Small intestine (tissue), 7 donors: ENCODE measurements at regions not wholly inside any gene's neighbourhood (a gene's known extent, or its start where the extent isn't known, plus 50 kb on each side); places are given as distances from the start of the nearest gene placed in this dataset.

Experiments
- DNase-seq, 2 donors: peaks; one replicate each; pipeline versions ENCODE4 v3.0.0 to v3.0.0-alpha.2; 2013
- FAIRE-seq: peaks from 2 replicates; lab custom pipeline; 2012; peaks lifted over from hg19 to GRCh38; lab: Jason Lieb, UNC
- H3K27ac ChIP-seq, 3 donors: one replicate each; pipeline ENCODE4 v1.5.1; 2013; ENCODE audit warnings: low read length in 2 of 3, mild to moderate bottlenecking in 2 of 3, control low read depth in 1 of 3, inconsistent platforms in 1 of 3, low read depth in 1 of 3, moderate library complexity in 1 of 3
- H3K27me3 ChIP-seq, 3 donors: one replicate each; pipeline ENCODE4 v1.6.1; 2013; ENCODE audit warnings: low read length in 3 of 3, inconsistent platforms in 1 of 3; ENCODE audit not compliant: control insufficient read depth in 3 of 3, insufficient read depth in 3 of 3
- H3K36me3 ChIP-seq, 3 donors: one replicate each; pipeline ENCODE4 v1.6.1; 2013; ENCODE audit warnings: low read length in 3 of 3, inconsistent platforms in 1 of 3, low read depth in 1 of 3, mild to moderate bottlenecking in 1 of 3, moderate library complexity in 1 of 3; ENCODE audit not compliant: control insufficient read depth in 3 of 3, insufficient read depth in 2 of 3
- H3K4me1 ChIP-seq, 3 donors: one replicate each; pipeline ENCODE4 v1.6.1; 2013; ENCODE audit warnings: low read length in 2 of 3, inconsistent platforms in 1 of 3, low read depth in 1 of 3, mild to moderate bottlenecking in 1 of 3, moderate library complexity in 1 of 3; ENCODE audit not compliant: control insufficient read depth in 3 of 3, insufficient read depth in 2 of 3
- H3K4me3 ChIP-seq, 3 donors: one replicate each; pipeline ENCODE4 v1.5.1; 2013; ENCODE audit warnings: low read length in 3 of 3, control low read depth in 1 of 3, inconsistent platforms in 1 of 3, low read depth in 1 of 3, mild to moderate bottlenecking in 1 of 3, moderate library complexity in 1 of 3
- H3K9me3 ChIP-seq, 2 donors: one replicate each; pipeline ENCODE4 v1.6.1; 2013; ENCODE audit warnings: low read depth in 1 of 2, low read length in 1 of 2; ENCODE audit not compliant: control insufficient read depth in 2 of 2, insufficient read depth in 1 of 2
- WGBS, 3 donors: extraction: QIAGEN DNeasy Blood & Tissue Kit; methylation state at CpG; one replicate each; pipeline ENCODE4 v1.1.7; 2013; 5-methylcytosine and 5-hydroxymethylcytosine counted together
- donor health status: healthy with polysubstance abuse.
- donor health status: control.
- donor health status: control.
- donor health status: Bipolar disorder and iron deficiency.
- donor health status: healthy.

DNA sequence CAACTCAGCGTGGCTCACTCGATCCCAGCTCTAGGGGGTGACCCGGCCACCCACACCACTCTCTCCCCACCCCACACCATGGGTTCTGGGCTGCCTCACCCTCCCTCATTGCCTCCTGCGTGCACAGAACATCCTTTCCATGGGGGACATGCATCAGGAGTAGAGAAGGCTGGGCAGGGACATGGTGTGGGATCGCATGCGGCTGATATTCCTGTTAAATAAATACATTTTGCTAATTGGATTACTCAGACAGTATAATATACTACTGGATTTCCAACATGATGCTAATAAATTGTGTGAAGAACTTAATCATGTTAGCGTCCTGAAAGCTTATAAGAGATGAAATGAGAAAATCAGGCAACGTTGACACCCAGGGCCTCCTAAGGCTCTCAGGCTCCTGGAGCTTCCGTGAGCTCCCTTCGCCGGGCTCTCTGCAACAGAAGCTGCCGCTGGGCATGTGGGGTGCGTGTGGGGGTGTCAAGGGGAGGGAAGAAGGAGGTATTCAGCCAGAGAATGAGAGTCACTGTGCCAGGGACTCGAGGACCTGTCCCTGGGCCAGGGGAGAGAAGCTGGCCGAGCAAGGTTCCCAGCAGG lies 173.1 kb upstream of the TNRC6C start:
- H3K4me1 ChIP-seq: no peaks in the 10 kb centered on the region
- no peak overlapping the region for H3K27ac ChIP-seq
- no peak overlapping the region for H3K4me3 ChIP-seq
- 73 to 80% (median 80%) methylated on average over 15 of the region's 15 CpGs for WGBS, 3 donors
- DNase-seq (no peak), FAIRE-seq (no peak)
- no peaks in the 10 kb centered on the region for H3K36me3 ChIP-seq
- H3K27me3 ChIP-seq: peaks cover 3 to 14% (median 4%) of the 10 kb centered on the region in 3 donors
- H3K9me3 ChIP-seq: no peaks in the 10 kb centered on the region

DNA sequence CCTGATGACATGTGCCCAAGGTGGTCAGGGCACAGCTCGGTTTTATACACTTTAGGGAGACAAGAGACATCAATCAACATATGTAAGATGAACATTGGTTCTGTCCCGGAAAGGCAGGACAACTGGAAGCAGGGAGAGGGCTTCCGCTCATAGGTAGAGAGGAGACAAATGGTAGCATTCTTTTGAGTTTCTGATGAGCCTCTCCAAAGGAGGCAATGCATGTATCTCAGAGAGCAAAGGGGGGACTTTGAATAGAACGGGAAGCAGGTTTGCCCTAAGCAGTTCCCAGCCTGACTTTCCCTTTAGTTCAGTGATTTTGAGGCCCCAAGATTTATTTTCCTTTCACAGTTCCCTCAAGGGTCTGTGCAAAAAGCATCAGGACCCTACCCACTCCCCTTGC lies 172.4 kb upstream of the TNRC6C start:
- FAIRE-seq (no peak), DNase-seq (no peak)
- Histone ChIP-seq H3K9me3 (no peaks in the 10 kb centered on the region), H3K4me3 (no peak overlapping the region), H3K27me3 (peaks cover 3 to 14% (median 4%) of the 10 kb centered on the region in 3 donors), H3K4me1 (no peaks in the 10 kb centered on the region), H3K27ac (no peak overlapping the region), H3K36me3 (no peaks in the 10 kb centered on the region)
- WGBS, 3 donors: 51 to 77% (median 62%) methylated on average over 4 of the region's 4 CpGs

DNA sequence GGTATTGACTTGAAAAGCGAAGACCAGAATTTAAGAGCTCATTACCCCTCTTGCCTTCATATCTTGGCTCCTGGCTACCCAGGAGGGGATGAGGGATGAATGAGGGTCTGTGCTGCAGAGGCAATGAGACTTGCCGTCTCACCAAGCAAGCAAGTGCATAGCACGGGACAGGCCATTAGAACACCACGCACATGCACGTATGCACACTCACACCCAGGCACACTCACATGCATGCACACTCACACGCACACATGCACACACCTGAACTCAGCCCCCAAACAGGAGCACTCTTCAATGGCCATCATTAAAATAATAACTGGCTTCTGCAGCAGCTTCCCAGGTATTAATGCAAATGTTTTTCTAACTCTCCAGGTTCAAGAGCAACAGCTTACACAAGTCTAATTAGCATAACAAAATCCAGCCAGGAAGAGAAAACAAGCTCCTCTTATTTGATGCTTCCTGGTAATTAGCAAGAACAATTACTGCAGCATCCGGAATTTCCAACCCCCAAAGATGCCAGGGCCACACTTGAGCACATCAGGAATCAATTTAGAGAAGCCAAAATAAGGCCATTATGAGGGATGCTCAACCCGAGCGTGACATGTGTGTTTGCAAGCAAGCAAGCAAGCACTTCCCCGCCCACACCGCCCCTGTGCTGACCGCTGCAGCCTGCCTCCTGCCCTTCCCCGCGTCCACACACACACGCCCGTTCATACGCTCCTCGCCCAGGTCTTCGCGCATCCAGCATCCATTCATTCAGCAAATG lies 171.6 kb upstream of the TNRC6C start:
- Histone ChIP-seq H3K4me3 (no peak overlapping the region), H3K36me3 (no peaks in the 10 kb centered on the region), H3K27ac (no peak overlapping the region), H3K27me3 (peaks cover 2 to 14% (median 3%) of the 10 kb centered on the region in 3 donors), H3K9me3 (no peaks in the 10 kb centered on the region), H3K4me1 (no peaks in the 10 kb centered on the region)
- DNase-seq (no peak), FAIRE-seq (no peak)
- WGBS, 3 donors: 42 to 59% (median 50%) methylated on average over 20 of the region's 20 CpGs

DNA sequence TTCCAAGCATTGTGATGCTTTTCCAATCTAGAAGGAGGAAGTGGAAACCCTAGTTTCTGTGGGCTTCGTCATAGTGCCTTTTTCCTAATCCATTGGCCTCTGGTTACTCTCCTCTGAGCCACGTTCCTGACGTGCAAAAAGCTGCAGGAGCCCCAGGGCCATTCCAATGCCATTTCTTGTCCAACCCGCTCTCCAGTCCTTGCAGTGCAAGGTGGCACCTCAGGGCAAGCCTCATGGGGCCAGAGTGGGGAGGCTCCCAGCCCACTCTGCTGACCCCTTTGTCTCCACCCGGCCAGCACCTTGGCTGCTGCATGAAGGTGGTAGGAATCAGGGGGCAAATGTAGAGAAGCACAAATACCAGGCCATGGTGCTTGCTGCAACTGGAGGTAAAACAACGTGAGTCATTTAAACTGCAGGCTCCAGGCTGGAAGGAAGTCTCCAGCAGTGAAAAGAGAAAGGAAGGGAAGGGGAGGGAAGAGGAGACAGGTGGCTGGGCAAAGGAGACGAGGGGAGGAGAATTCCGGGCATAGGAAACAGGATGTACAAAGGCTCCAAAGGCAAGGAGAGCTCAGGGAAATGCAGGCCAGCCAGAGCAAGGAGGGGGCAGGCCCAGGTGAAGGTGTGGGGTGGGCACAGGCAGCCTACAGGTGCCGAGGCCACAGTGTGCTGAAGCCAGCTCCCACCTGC lies 168.2 kb upstream of the TNRC6C start:
- no peak for DNase-seq
- no peak for FAIRE-seq
- Histone ChIP-seq H3K27me3 (peaks cover 0 to 31% (median 3%) of the 10 kb centered on the region in 3 donors), H3K9me3 (no peaks in the 10 kb centered on the region), H3K4me3 (no peak overlapping the region), H3K4me1 (no peaks in the 10 kb centered on the region), H3K27ac (no peak overlapping the region), H3K36me3 (no peaks in the 10 kb centered on the region)
- WGBS, 3 donors: 52 to 64% (median 55%) methylated on average over 9 of the region's 9 CpGs

DNA sequence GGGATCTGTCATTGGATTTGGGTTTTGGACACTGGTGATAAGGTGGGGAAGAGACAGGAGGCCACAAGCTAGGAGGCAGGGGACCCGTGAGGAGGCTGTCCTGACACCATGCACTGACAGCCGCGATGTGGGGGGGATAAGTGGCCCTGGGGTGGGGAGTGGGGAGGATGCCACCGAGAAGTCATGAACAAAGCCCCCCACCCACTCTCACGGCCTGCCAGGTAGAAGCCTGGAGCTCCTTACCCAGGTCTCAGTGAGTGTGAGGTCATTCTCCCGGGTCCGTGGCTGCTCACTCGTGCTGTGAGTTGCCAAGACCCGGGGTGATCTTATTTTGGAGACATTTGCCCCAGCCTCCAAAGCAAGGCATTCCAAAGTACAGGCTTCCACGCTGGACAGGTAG lies 165.9 kb upstream of the TNRC6C start:
- Histone ChIP-seq H3K27me3 (peaks cover 0 to 28% (median 0%) of the 10 kb centered on the region in 3 donors), H3K9me3 (no peaks in the 10 kb centered on the region), H3K27ac (no peak overlapping the region), H3K36me3 (no peaks in the 10 kb centered on the region), H3K4me1 (no peaks in the 10 kb centered on the region), H3K4me3 (no peak overlapping the region)
- DNase-seq: no peak
- no peak for FAIRE-seq
- WGBS, 3 donors: 63 to 86% (median 82%) methylated on average over 8 to 10 of the region's 10 CpGs

DNA sequence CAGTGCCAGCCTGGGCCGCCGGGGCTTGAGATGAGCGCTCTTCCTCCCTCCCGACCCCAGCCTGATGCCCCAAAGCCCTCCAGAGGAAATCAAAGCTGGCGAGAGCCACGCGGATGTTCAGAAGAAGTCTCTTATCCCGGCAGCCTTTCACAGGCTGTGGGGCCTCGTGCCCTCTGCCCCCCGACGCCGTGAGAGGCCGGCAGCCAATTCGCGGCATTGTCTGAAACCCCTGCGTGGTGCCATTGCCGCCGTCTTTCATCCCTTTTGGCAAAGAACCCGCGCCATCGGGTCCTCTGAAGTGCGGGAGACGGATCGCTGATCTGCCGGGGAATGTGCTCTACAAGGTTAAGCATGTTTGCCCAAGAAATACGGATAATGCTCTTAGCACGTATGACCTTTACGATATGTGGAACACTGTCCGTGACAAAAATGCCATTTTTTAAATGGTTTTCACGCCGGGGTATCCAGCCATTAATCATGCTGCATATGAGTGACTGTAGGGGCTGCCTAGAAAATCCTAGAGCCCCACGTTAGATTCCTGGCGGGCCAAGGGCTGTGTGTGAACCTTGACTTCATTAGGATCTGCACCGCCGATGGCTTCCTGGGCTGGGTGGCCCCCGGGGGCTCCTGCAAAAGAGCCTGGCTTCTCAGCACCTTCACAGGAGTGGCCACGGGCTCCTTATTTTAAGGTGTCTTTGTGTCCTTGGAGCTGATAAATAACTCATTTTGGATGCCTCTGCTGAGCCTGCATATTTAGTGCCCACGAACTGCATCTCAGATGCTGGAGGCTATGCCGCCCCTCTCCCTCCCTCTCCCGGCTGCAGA lies 165.1 kb upstream of the TNRC6C start:
- no peak overlapping the region for H3K27ac ChIP-seq
- no peaks in the 10 kb centered on the region for H3K9me3 ChIP-seq
- H3K27me3 ChIP-seq: peaks cover 0 to 28% (median 0%) of the 10 kb centered on the region in 3 donors
- no peak for FAIRE-seq
- no peaks in the 10 kb centered on the region for H3K36me3 ChIP-seq
- WGBS, 3 donors: 60 to 64% (median 62%) methylated on average over 35 to 40 of the region's 40 CpGs
- H3K4me3 ChIP-seq: no peak overlapping the region
- H3K4me1 ChIP-seq: no peaks in the 10 kb centered on the region
- DNase-seq: no peak

DNA sequence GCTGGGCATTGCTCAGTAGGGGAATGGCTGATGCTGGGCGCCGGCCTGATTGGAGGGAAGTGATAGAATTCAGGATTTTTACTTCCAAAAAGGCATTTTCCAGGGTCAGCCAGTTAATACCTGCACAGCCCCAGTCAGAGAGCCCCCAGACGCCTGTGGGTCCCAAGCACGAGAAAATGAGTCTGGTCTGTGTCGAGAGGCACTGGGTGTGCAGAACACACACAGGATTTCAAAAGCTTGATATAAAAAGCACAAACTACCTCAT lies 164.6 kb upstream of the TNRC6C start:
- WGBS, 3 donors: 81 to 84% (median 81%) methylated on average over 5 of the region's 5 CpGs
- Histone ChIP-seq H3K27ac (no peak overlapping the region), H3K9me3 (no peaks in the 10 kb centered on the region), H3K27me3 (peaks cover 0 to 27% (median 0%) of the 10 kb centered on the region in 3 donors), H3K36me3 (no peaks in the 10 kb centered on the region), H3K4me1 (no peaks in the 10 kb centered on the region), H3K4me3 (no peak overlapping the region)
- FAIRE-seq (no peak), DNase-seq (no peak)

DNA sequence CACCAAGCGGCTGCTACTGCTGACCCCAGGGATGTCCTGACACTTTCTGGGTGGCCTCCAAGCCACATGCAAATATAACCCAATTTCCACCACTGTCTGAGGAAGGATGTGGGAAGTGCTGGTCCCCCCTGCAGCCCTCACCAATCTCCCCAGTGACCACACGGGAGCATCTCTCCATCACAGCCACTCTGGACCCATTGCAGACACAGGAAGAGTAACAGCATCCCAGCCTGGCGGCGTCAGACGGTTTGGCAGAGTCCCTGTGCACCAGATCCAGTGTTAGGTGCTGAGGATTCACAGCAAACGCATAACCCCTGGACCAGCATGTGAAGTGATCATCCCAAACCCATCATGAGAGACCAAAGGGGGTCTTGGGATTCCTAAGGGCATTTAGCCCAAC lies 163.7 kb upstream of the TNRC6C start:
- Histone ChIP-seq H3K36me3 (no peaks in the 10 kb centered on the region), H3K27me3 (peaks cover 0 to 31% (median 0%) of the 10 kb centered on the region in 3 donors), H3K4me3 (no peak overlapping the region), H3K4me1 (no peaks in the 10 kb centered on the region), H3K27ac (no peak overlapping the region), H3K9me3 (no peaks in the 10 kb centered on the region)
- WGBS, 3 donors: 60 to 71% (median 61%) methylated on average over 6 of the region's 6 CpGs
- DNase-seq: no peak
- FAIRE-seq: no peak
